HG03520 (cell line): ENCODE measurements at regions not wholly inside any gene's neighbourhood (a gene's known extent, or its start where the extent isn't known, plus 50 kb on each side); places are given as distances from the start of the nearest gene placed in this dataset.
"Not testable (repeated sequence)": the region's sequence is repeated elsewhere in the genome, so short reads cannot be mapped to it uniquely, and the experiment has no call there.

Experiments used
- ATAC-seq: cut with Tn5 transposase; IDR thresholded peaks from one replicate; pipeline ENCODE4 v1.9.1; 2021; ENCODE audit warnings: mild to moderate bottlenecking, moderate library complexity; ENCODE audit not compliant: unreplicated experiment

- no peak for ATAC-seq
Measured at GRCh38 chr14:23750357-23750756, 114.2 kb downstream of the DHRS2 start.

DNA sequence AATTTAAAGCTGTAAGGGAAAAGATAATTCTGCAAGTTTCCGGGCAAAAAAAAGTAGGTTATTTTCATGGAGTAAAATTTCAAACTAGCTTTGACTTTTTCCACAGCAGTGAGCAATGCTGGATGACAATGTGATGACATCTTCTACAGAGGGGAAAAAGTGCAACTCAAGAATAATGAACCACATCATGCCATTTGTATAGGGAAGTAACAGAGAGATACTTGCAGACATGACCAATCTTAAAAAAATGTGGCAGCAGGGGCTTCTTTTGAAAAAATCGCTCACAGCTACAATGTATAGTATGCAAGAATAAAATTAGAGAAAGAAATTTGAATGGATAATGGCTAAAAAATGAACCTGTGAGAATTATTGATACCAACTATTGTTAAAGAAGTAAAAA lies 115.5 kb downstream of the DHRS2 start:
- no peak for ATAC-seq

GRCh38 chr14:23763394-23763793 lies 127.2 kb downstream of the DHRS2 start:
- no peak for ATAC-seq

GRCh38 chr14:23766737-23767401 lies 130.7 kb downstream of the DHRS2 start:
- no peak for ATAC-seq

GRCh38 chr14:23769221-23769728 lies 133.1 kb downstream of the DHRS2 start:
- not testable (repeated sequence) for ATAC-seq

- no peak for ATAC-seq
Measured at GRCh38 chr14:23773981-23774380, 137.8 kb downstream of the DHRS2 start.

- no peak for ATAC-seq
Measured at GRCh38 chr14:23776296-23776695, 140.1 kb downstream of the DHRS2 start.

DNA sequence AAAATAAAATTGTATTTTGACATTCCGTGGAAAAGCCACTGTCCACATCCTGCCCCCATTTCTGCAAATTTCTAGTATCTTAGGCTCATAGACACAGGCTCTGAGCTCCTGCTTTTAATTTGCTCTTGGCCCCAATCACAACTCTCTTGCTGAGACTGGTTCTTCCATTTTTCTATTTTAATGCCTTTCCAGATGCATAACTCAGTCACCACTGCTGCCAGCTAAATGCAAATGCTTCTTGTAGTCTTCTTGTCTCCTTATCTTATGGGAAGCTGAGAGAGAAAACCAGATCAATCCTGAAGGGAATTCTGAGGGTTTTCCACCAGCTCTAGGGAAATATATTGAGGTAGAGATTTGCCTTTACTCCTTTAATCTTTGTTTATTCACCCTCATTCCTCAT lies 149.0 kb downstream of the DHRS2 start:
- ATAC-seq, result no peak

- ATAC-seq, result no peak
Measured at GRCh38 chr14:23787436-23787835, 151.3 kb downstream of the DHRS2 start.

- ATAC-seq, result no peak
Measured at GRCh38 chr14:23789696-23790095, 153.5 kb downstream of the DHRS2 start.

GRCh38 chr14:23793532-23793931 lies 157.4 kb downstream of the DHRS2 start:
- no peak for ATAC-seq

GRCh38 chr14:23800811-23801210 lies 152.8 kb upstream of the DHRS4 start:
- ATAC-seq, result no peak

GRCh38 chr14:23801766-23802165 lies 151.8 kb upstream of the DHRS4 start:
- no peak for ATAC-seq

DNA sequence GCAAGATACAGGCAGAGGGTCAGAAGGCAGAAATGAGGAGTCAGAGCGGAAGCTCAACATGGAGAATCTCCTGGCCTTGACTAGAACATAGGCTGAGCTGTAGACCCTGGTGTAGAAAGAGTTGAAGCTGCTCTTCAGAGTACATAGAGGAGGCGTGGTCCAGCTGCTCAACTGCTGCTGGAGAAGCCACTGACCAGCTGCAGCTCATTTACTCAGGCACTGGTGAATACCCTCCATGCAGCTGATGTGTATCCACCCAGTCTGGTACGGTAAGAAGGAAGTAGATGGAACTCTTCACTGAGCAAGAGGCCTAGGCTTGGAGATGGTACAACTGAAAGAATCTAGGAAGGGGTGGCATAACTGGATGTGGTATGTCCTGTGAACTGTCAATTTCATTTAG lies 148.8 kb upstream of the DHRS4 start:
- no peak for ATAC-seq

- ATAC-seq, result no peak
Measured at GRCh38 chr14:23805761-23806160, 147.8 kb upstream of the DHRS4 start.

DNA sequence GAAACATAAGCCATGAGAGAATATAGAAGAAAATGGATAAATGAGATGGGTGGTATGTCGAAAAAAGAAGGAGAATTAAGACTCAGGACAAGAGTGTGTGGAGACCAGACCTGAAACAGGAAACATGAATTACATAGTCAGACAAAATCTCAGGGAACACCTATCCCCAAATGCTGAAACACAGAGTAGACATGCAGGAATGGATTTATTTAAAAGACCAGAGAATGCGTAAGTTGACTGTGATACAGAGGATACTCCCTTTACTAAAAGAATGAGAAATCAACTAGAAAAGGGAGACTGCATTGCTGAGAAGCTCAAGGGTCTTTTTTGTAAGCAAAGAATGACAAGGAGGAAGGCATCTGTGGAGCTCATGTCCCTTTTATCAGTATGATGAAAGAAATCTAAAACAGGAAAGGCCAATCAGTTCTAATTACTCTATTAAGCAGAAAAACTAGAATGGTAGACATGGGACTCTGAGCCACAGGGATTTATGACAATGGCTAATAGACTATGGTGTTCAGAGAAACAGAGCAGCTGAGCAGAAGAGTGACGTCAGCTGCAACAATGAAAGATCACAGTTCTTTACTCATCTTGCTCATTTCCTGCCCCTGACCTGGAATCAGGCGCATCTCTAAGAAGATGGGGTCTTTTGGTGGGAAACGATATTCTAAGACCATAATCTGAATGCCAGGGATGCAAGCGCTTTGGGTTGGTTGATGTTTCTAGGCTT lies 138.9 kb upstream of the DHRS4 start:
- ATAC-seq, result no peak

GRCh38 chr14:23816371-23816770 lies 137.2 kb upstream of the DHRS4 start:
- no peak for ATAC-seq

DNA sequence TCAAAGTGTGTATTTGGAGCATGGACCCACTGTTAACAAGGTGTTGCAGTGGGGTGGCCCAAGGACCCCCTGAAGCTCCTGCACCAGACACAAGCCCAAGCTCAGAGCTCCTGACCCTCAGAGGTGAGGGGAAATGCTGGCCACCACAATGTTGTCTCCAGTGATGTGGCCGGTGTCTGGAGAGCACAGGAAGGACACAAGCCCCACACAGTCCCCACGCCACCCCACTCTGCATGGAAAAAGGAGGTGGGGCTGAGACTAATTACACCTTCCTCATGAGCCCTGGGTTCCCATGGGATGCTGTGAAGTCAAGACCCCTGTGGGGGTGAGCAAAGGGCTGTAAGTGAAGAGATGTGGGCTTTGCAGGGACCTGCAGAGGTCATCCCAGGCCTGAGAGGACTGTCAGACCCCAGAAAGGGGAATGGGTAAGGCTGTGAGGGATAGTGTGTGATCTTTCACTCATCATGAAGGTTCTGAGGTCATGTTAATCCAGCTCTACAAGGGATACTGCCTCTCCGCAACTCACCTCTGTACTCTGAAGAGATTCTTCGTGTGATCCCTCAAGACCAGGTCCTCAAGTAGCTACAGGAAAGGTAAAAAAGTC lies 136.3 kb upstream of the DHRS4 start:
- ATAC-seq, result no peak

DNA sequence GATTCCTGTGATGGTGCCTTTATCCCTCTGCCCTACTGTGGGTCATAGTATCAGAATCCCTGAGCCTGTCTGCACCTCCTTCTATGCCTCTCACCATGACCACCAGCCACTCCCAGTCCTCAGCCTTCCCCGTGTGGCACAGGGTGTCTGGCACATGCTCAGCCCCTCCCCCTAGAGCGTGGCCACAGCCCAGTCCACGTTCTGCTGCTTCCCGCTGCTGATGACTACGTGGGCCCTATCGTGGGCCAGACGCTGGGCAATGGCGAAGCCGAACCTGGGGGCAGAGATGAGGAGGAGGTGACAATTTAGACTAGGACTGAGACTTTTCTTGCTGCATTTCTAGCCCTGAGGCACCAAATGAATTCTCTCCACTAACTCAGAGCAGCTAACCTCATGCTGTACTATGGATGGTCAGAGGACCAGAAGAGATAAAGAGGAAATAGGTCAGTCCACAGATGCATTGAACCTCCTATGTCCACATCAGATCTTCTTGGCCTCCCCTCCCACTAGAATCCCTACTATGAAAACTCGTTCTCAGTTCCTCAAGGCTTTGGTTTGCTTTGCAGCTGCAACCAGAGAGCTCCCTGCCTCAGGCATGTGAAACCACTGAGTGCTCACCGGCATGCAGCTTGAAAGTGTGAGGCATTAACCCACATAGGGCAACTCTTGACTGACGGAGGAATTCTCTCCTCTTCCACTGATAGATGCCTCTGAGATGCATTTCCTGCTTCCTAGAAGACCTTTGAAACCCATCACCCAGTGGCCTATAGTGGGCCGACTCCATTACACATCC lies 126.3 kb upstream of the DHRS4 start:
- ATAC-seq, result no peak

DNA sequence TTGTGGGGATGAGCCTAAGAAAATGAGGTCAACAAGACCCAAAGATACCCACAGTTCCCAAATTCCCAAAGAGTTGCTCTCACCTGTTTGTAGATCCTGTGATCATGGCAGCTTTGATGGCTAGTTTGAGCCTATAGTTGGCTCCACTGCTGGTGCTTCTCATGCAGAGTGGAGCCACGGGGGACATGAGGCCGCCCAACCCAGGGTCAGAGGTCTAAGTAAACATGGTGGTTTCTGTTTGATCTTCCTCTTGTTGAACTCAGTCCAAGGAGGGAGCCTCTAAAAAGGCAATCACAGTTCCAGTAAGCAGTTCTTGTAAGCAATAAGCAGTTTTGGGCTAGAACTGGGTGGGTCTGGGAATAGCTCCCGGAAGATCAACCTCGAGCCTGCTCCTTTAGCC lies 125.6 kb upstream of the DHRS4 start:
- no peak for ATAC-seq

DNA sequence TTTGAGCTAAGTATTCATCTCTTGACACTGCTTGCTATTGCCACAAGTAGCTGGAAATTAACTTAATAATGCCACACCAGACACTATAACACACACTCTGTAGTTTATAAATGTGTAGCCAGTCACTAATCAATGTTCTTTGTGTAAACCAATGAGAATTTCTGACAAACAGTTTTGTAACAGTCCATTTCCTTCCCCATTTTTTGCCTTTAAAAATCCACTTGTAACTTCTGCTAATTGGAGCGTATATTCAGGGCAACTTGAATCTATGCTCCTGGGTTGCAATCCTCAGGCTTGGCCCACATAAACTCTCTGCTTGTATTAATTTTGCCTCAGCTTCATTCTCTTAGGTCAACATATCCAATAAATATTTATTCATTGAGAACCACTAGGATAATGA lies 125.0 kb upstream of the DHRS4 start:
- ATAC-seq, result no peak
